Erythroblast (primary cell): ENCODE measurements at regions not wholly inside any gene's neighbourhood (a gene's known extent, or its start where the extent isn't known, plus 50 kb on each side); places are given as distances from the start of the nearest gene placed in this dataset.

Source experiments
- GATA1 ChIP-seq: IDR thresholded peaks from 2 replicates; pipeline ENCODE4 v1.6.1; 2011; ENCODE audit warnings: low read depth, mild to moderate bottlenecking, control low read depth, low read length, moderate library complexity
- POLR2A ChIP-seq: IDR thresholded peaks from 2 replicates; pipeline ENCODE4 v1.6.1; 2011; ENCODE audit warnings: mild to moderate bottlenecking, low read length

GRCh38 chr9:23380821-23381220 lies 445.2 kb downstream of the ELAVL2 start:
- TF ChIP-seq POLR2A (no peak), GATA1 (no peak)
